Common myeloid progenitor, CD34-positive (primary cell): ENCODE measurements at regions not wholly inside any gene's neighbourhood (a gene's known extent, or its start where the extent isn't known, plus 50 kb on each side); places are given as distances from the start of the nearest gene placed in this dataset.

Experiments
- CTCF ChIA-PET: fragments of 350-600 bp; sonication (Branson Sonifier 250); formaldehyde crosslinking; loops from one replicate; lab custom pipeline; 2021; ENCODE audit warnings: antibody characterized with exemption; lab: Charles Lee
- POLR2A ChIA-PET: fragments of 350-600 bp; sonication (Branson Sonifier 250); formaldehyde crosslinking; loops from one replicate; lab custom pipeline; 2021; ENCODE audit warnings: antibody characterized with exemption; lab: Charles Lee
- DNase-seq, 3 donors: peaks; one replicate each; pipeline versions ENCODE4 v3.0.0 to v3.0.0-alpha.2; 2013
- H3K27ac ChIP-seq, 2 experiments: 1 replicate in 1 of 2; 2 replicates in 1 of 2; pipeline ENCODE4 v1.7.0; 2013; ENCODE audit warnings: inconsistent platforms in 2 of 2, low read length in 2 of 2, mild to moderate bottlenecking in 2 of 2, low read depth in 1 of 2, moderate library complexity in 1 of 2; ENCODE audit not compliant: severe bottlenecking in 2 of 2, insufficient read depth in 1 of 2, poor library complexity in 1 of 2
- H3K27me3 ChIP-seq, 5 experiments: replicated peaks in 2 of 5; 1 replicate in 3 of 5; 2 replicates in 2 of 5; pipeline versions ENCODE4 v1.6.1 to v1.7.0; 2013; ENCODE audit warnings: low read length in 4 of 5, mild to moderate bottlenecking in 2 of 5, moderate library complexity in 2 of 5, inconsistent platforms in 1 of 5; ENCODE audit not compliant: insufficient read depth in 5 of 5, control insufficient read depth in 4 of 5
- H3K36me3 ChIP-seq, 4 experiments: 1 replicate in 2 of 4; 2 replicates in 2 of 4; pipeline versions ENCODE4 v1.6.1 to v1.7.0; 2013; ENCODE audit warnings: low read length in 3 of 4, control low read depth in 1 of 4, mild to moderate bottlenecking in 1 of 4; ENCODE audit not compliant: control insufficient read depth in 4 of 4, insufficient read depth in 4 of 4
- H3K4me1 ChIP-seq, 4 experiments: 1 replicate in 3 of 4; 2 replicates in 1 of 4; pipeline versions ENCODE4 v1.6.1 to v1.7.1; 2013; ENCODE audit warnings: low read length in 3 of 4, mild to moderate bottlenecking in 3 of 4, control low read depth in 1 of 4, inconsistent platforms in 1 of 4, moderate library complexity in 1 of 4; ENCODE audit not compliant: control insufficient read depth in 4 of 4, insufficient read depth in 4 of 4; ENCODE audit errors: control extremely low read depth in 1 of 4
- H3K4me3 ChIP-seq, 7 experiments: 1 replicate in 4 of 7; 2 replicates in 3 of 7; pipeline versions ENCODE4 v1.5.1 to v1.7.0; 2013; ENCODE audit warnings: mild to moderate bottlenecking in 7 of 7, low read length in 6 of 7, moderate library complexity in 6 of 7, inconsistent platforms in 2 of 7, low read depth in 2 of 7, control low read depth in 1 of 7; ENCODE audit not compliant: insufficient read depth in 4 of 7, control insufficient read depth in 1 of 7; ENCODE audit errors: extremely low read depth in 1 of 7
- H3K9me3 ChIP-seq, 5 experiments: 1 replicate in 4 of 5; 2 replicates in 1 of 5; pipeline versions ENCODE4 v1.6.1 to v1.7.1; 2013; ENCODE audit warnings: low read length in 4 of 5, mild to moderate bottlenecking in 2 of 5, inconsistent platforms in 1 of 5, low read depth in 1 of 5, moderate library complexity in 1 of 5; ENCODE audit not compliant: control insufficient read depth in 4 of 5, insufficient read depth in 2 of 5; ENCODE audit errors: control extremely low read depth in 1 of 5
- WGBS: methylation state at CpG from one replicate; pipeline ENCODE4 v1.1.5; 2013; ENCODE audit not compliant: insufficient coverage; 5-methylcytosine and 5-hydroxymethylcytosine counted together

GRCh38 chr1:115428676-115429075 is 90.6 kb upstream of the NGF start:
- peaks cover 4 to 10% (median 6%) of the 10 kb centered on the region in 4 experiments for H3K4me1 ChIP-seq
- H3K27ac ChIP-seq = no peak overlapping the region
- no peaks in the 10 kb centered on the region for H3K27me3 ChIP-seq
- no CpG with 5 or more reads among the region's 1 CpG for WGBS
- H3K9me3 ChIP-seq = peaks cover 0 to 2% (median 1%) of the 10 kb centered on the region in 5 experiments
- ChIA-PET CTCF (no interaction called here), POLR2A (no interaction called here)
- H3K4me3 ChIP-seq = no peak overlapping the region
- no peaks in the 10 kb centered on the region for H3K36me3 ChIP-seq
- DNase-seq = no peak

GRCh38 chr1:115428256-115428655 is 90.2 kb upstream of the NGF start:
- 100% methylated on average over 2 of the region's 2 CpGs for WGBS
- H3K36me3 ChIP-seq = no peaks in the 10 kb centered on the region
- H3K9me3 ChIP-seq = peaks cover 0 to 2% (median 1%) of the 10 kb centered on the region in 5 experiments
- ChIA-PET CTCF (no interaction called here), POLR2A (no interaction called here)
- peaks cover 4 to 10% (median 6%) of the 10 kb centered on the region in 4 experiments for H3K4me1 ChIP-seq
- no peak for DNase-seq
- H3K27ac ChIP-seq = no peak overlapping the region
- no peak overlapping the region for H3K4me3 ChIP-seq
- H3K27me3 ChIP-seq = no peaks in the 10 kb centered on the region

- ChIA-PET CTCF (no interaction called here), POLR2A (interaction anchor here (0.6 kb wide), 1 partner anchor 118 kb away, joined by 3 read pairs; no protein-coding TSS in a partner anchor)
- DNase-seq = no peak
- no peaks in the 10 kb centered on the region for H3K36me3 ChIP-seq
- no peak overlapping the region for H3K4me3 ChIP-seq
- no peak overlapping the region for H3K27ac ChIP-seq
- no peaks in the 10 kb centered on the region for H3K27me3 ChIP-seq
- H3K9me3 ChIP-seq = peaks cover 0 to 1% (median 0%) of the 10 kb centered on the region in 5 experiments
- peaks cover 4 to 10% (median 6%) of the 10 kb centered on the region in 4 experiments for H3K4me1 ChIP-seq
- 100% methylated on average over 4 of the region's 5 CpGs for WGBS
Observed at GRCh38 chr1:115426956-115427355, 88.9 kb upstream of the NGF start.

GRCh38 chr1:115426231-115426771 is 88.3 kb upstream of the NGF start:
- Histone ChIP-seq H3K4me1 (peaks cover 4 to 10% (median 6%) of the 10 kb centered on the region in 4 experiments), H3K9me3 (peaks cover 0 to 1% (median 0%) of the 10 kb centered on the region in 5 experiments), H3K36me3 (no peaks in the 10 kb centered on the region), H3K4me3 (no peak overlapping the region), H3K27ac (no peak overlapping the region), H3K27me3 (no peaks in the 10 kb centered on the region)
- DNase-seq = peak in 2 of 3 donors; percentile 1 to 10
- POLR2A ChIA-PET = no interaction called here
- CTCF ChIA-PET = no interaction called here
- 6% methylated on average over 5 of the region's 6 CpGs for WGBS

GRCh38 chr1:115425442-115425841 is 87.4 kb upstream of the NGF start:
- ChIA-PET POLR2A (no interaction called here), CTCF (no interaction called here)
- H3K9me3 ChIP-seq = peaks cover 0 to 1% (median 0%) of the 10 kb centered on the region in 5 experiments
- H3K36me3 ChIP-seq = no peaks in the 10 kb centered on the region
- WGBS = 87% methylated on average over 1 of the region's 5 CpGs
- no peaks in the 10 kb centered on the region for H3K27me3 ChIP-seq
- no peak overlapping the region for H3K4me3 ChIP-seq
- DNase-seq = no peak
- H3K4me1 ChIP-seq = peaks cover 4 to 10% (median 6%) of the 10 kb centered on the region in 4 experiments
- H3K27ac ChIP-seq = no peak overlapping the region

GRCh38 chr1:115423776-115424175 is 85.7 kb upstream of the NGF start:
- Histone ChIP-seq H3K4me1 (peaks cover 4 to 9% (median 5%) of the 10 kb centered on the region in 4 experiments), H3K36me3 (no peaks in the 10 kb centered on the region), H3K4me3 (no peak overlapping the region), H3K27me3 (no peaks in the 10 kb centered on the region), H3K9me3 (no peaks in the 10 kb centered on the region), H3K27ac (no peak overlapping the region)
- WGBS = 100% methylated on average over 3 of the region's 5 CpGs
- ChIA-PET POLR2A (no interaction called here), CTCF (no interaction called here)
- DNase-seq = no peak

GRCh38 chr1:115419571-115419970 is 81.5 kb upstream of the NGF start:
- POLR2A ChIA-PET = no interaction called here
- H3K27me3 ChIP-seq = no peaks in the 10 kb centered on the region
- no peaks in the 10 kb centered on the region for H3K36me3 ChIP-seq
- 90% methylated on average over 1 of the region's 3 CpGs for WGBS
- peaks cover 0 to 3% (median 2%) of the 10 kb centered on the region in 5 experiments for H3K9me3 ChIP-seq
- DNase-seq = no peak
- CTCF ChIA-PET = no interaction called here
- H3K4me1 ChIP-seq = no peaks in the 10 kb centered on the region
- no peak overlapping the region for H3K27ac ChIP-seq
- no peak overlapping the region for H3K4me3 ChIP-seq
